Gastroesophageal sphincter (tissue), 4 donors: ENCODE measurements at regions not wholly inside any gene's neighbourhood (a gene's known extent, or its start where the extent isn't known, plus 50 kb on each side); places are given as distances from the start of the nearest gene placed in this dataset.
"Not testable (repeated sequence)": the region's sequence is repeated elsewhere in the genome, so short reads cannot be mapped to it uniquely, and the experiment has no call there.

ENCODE experiments used
- ATAC-seq: fragments of 150-250 bp; one replicate; pipeline ENCODE4 v1.9.1; 2016; ENCODE audit warnings: mild to moderate bottlenecking, moderate library complexity
- H3K27ac ChIP-seq, 4 donors: fragments of 200-600 bp; sonication (generic) in 3 of 4; 1 replicate in 3 of 4; 2 replicates in 1 of 4; pipeline ENCODE4 v1.5.1; 2016 to 2019
- H3K27me3 ChIP-seq: fragments of 200-600 bp; sonication (generic); one replicate; pipeline ENCODE4 v1.5.1; 2019
- H3K36me3 ChIP-seq, 2 donors: fragments of 200-600 bp; sonication (generic); one replicate each; pipeline ENCODE4 v1.5.1; 2019; ENCODE audit warnings: control low read depth in 1 of 2
- H3K4me1 ChIP-seq, 3 donors: fragments of 200-600 bp; sonication (generic); 1 replicate in 2 of 3; 2 replicates in 1 of 3; pipeline ENCODE4 v1.5.1; 2016 to 2019; ENCODE audit warnings: control low read depth in 2 of 3
- H3K4me3 ChIP-seq, 2 donors: fragments of 200-600 bp; sonication (generic); one replicate each; pipeline ENCODE4 v1.5.1; 2019; ENCODE audit warnings: mild to moderate bottlenecking in 1 of 2, moderate library complexity in 1 of 2
- H3K9me3 ChIP-seq, 3 donors: fragments of 200-600 bp; sonication (generic); one replicate each; pipeline ENCODE4 v1.5.1; 2017 to 2019; ENCODE audit warnings: control low read depth in 2 of 3
- EP300 ChIP-seq: sonication (generic); formaldehyde crosslinking; IDR thresholded peaks from one replicate; pipeline ENCODE4 v1.6.1; 2017; ENCODE audit warnings: antibody characterized with exemption, mild to moderate bottlenecking
- POLR2A ChIP-seq, 2 donors: fragments of 450-650 bp; IDR thresholded peaks; one replicate each; pipeline ENCODE4 v1.6.1; 2017; ENCODE audit warnings: antibody characterized with exemption in 2 of 2, mild to moderate bottlenecking in 2 of 2, moderate library complexity in 1 of 2
- POLR2AphosphoS5 ChIP-seq: sonication (generic); formaldehyde crosslinking; IDR thresholded peaks from one replicate; pipeline ENCODE4 v1.6.1; 2017; ENCODE audit warnings: antibody characterized with exemption
- WGBS, 2 donors: methylation state at CpG; one replicate each; pipeline ENCODE4 v1.1.5; 2018; ENCODE audit warnings: low coverage in 1 of 2; 5-methylcytosine and 5-hydroxymethylcytosine counted together
- TF ChIP-seq, protein P1 (sequence below), 4 experiments: fragments of 200-600 bp in 2 of 4; fragments of 450-650 bp in 2 of 4; sonication (generic) in 1 of 4; IDR thresholded peaks; one replicate each; pipeline ENCODE4 v1.5.1; 2017 to 2019; ENCODE audit warnings: antibody characterized with exemption in 4 of 4, mild to moderate bottlenecking in 2 of 4, moderate library complexity in 2 of 4

DNA sequence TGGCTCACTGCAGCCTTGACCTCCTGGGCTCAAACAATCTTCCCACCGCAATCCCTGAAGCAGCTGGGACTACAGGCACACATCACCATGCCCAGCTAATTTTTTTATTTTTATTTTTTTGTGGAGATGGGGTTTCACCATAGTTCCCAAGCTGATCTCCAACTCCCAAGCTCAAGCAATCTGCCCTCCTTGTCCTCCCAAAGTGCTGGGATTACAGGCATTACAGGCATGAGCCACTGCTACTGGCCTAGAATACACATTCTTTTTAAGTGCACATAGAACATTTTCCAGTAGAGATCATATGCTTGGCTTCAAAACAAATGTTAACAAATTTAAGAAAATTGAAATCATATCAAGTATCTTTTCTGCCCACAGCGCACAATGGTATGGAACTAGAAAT, 176.8 kb upstream of the MARCKS start:
- H3K27me3 ChIP-seq, result no peaks in the 10 kb centered on the region
- H3K27ac ChIP-seq, result no peak overlapping the region
- H3K4me1 ChIP-seq, result peaks cover 0 to 4% (median 0%) of the 10 kb centered on the region in 3 donors
- no peak overlapping the region for H3K4me3 ChIP-seq
- 83 to 100% methylated on average over 1 to 2 of the region's 2 CpGs for WGBS, 2 donors
- no peaks in the 10 kb centered on the region for H3K9me3 ChIP-seq
- no peak for ATAC-seq
- no peak for TF ChIP-seq POLR2A (IDR thresholded peaks at IDR 0.05)
- no peaks in the 10 kb centered on the region for H3K36me3 ChIP-seq

DNA sequence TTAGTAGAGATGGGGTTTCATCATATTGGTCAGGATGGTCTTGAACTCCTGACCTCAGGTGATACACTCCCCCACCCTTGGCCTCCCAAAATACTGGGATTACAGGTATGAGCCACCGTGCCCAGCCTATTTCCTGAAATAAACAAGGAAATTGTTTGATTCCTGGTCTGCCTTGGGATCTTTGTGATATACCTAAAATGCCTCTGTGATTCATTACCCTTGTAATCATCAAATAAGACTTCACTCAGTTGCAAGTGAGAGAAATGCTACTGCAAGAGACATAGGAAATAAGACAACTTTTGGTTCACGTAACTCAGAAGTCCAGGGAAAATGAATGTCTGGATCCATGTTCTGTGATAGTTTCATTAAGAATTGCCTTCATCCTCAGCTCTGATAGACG, 173.2 kb upstream of the MARCKS start:
- Histone ChIP-seq H3K36me3 (no peaks in the 10 kb centered on the region), H3K9me3 (no peaks in the 10 kb centered on the region), H3K4me1 (no peaks in the 10 kb centered on the region), H3K27ac (no peak overlapping the region), H3K4me3 (no peak overlapping the region), H3K27me3 (no peaks in the 10 kb centered on the region)
- WGBS, 2 donors, result 93 to 100% methylated on average over 1 to 3 of the region's 3 CpGs
- no peak for ATAC-seq
- TF ChIP-seq POLR2AphosphoS5 (no peak), EP300 (no peak), POLR2A (IDR thresholded peaks at IDR 0.05) (no peak)
- TF ChIP-seq, protein P1, sequence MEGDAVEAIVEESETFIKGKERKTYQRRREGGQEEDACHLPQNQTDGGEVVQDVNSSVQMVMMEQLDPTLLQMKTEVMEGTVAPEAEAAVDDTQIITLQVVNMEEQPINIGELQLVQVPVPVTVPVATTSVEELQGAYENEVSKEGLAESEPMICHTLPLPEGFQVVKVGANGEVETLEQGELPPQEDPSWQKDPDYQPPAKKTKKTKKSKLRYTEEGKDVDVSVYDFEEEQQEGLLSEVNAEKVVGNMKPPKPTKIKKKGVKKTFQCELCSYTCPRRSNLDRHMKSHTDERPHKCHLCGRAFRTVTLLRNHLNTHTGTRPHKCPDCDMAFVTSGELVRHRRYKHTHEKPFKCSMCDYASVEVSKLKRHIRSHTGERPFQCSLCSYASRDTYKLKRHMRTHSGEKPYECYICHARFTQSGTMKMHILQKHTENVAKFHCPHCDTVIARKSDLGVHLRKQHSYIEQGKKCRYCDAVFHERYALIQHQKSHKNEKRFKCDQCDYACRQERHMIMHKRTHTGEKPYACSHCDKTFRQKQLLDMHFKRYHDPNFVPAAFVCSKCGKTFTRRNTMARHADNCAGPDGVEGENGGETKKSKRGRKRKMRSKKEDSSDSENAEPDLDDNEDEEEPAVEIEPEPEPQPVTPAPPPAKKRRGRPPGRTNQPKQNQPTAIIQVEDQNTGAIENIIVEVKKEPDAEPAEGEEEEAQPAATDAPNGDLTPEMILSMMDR (IDR thresholded peaks at IDR 0.05), result no peak

DNA sequence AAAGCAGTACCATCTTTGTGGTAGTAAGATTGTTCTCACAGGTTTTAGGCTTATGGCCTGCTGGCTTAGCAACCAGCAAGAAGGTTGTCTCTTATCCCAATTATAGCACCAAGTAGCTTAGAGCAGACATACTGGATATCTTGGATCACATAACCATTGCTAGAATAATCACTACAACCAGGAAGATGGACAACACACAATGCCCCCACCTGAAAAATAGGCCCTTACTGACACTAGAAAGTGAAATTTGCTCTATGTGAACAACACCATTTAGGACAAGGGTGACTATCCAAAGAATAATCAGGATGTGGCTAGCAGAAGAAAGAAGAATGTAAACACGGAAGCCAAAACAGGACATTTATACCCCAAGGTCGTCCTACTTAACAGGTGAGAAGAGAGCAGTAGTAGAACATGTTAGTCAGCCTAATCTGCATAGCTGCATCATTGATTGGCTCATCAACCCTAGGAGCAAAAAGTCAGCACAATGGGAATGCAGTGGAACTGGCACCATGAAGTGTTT, 172.7 kb upstream of the MARCKS start:
- Histone ChIP-seq H3K9me3 (no peaks in the 10 kb centered on the region), H3K36me3 (no peaks in the 10 kb centered on the region), H3K27ac (no peak overlapping the region), H3K4me3 (no peak overlapping the region), H3K27me3 (no peaks in the 10 kb centered on the region), H3K4me1 (no peaks in the 10 kb centered on the region)
- WGBS, 2 donors, result 50 to 87% methylated on average over 1 to 2 of the region's 2 CpGs
- ATAC-seq, result no peak
- TF ChIP-seq POLR2A (IDR thresholded peaks at IDR 0.05) (no peak), EP300 (no peak), POLR2AphosphoS5 (no peak)
- TF ChIP-seq, protein P1 (IDR thresholded peaks at IDR 0.05), result no peak

DNA sequence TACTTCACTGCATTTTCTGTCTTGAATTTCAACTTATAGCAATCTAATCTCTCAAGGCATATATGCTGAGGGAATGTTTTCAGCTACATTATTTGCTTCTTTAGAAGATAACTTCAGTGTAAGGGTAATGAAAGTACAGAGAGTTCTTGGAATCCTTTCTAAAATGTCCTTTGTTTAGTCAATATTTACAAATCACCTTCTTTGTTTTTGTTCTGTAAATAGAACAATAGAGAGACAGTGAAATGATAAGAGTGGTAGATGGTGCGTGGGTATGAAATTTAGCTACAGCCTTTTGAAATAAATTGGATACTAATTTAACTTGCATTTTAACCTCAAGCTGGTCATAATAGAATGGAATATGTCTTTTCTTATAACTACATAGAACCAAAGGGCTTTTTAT, 171.1 kb upstream of the MARCKS start:
- Histone ChIP-seq H3K27ac (no peak overlapping the region), H3K27me3 (no peaks in the 10 kb centered on the region), H3K4me3 (no peak overlapping the region), H3K36me3 (no peaks in the 10 kb centered on the region), H3K9me3 (no peaks in the 10 kb centered on the region), H3K4me1 (peaks cover 0 to 6% (median 0%) of the 10 kb centered on the region in 3 donors)
- ATAC-seq, result no peak
- TF ChIP-seq EP300, result no peak
- no peak for TF ChIP-seq POLR2AphosphoS5
- TF ChIP-seq, protein P1 (IDR thresholded peaks at IDR 0.05), result no peak
- no peak for TF ChIP-seq POLR2A (IDR thresholded peaks at IDR 0.05)
- 80 to 100% methylated on average over 1 of the region's 1 CpG for WGBS, 2 donors

DNA sequence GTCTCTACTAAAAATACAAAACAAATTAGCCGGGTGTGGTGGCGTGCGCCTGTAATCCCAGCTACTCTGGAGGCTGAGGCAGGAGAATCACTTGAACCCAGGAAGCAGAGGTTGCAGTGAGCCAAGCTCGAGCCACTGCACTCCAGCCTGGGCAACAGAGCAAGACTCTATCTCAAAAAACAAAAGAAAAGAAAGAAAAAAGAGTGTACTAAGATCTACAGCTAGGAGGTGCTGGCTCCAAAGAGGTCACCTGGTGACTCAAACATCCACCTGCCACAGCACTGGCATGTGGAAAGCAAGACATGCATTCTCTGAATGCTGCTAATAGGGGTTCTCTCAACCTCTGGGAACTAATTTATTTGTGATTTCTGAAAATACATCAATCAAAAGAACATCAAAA, 167.5 kb upstream of the MARCKS start:
- not testable (repeated sequence) for H3K4me1 ChIP-seq, H3K9me3 ChIP-seq, ATAC-seq, H3K36me3 ChIP-seq, H3K4me3 ChIP-seq, H3K27ac ChIP-seq, H3K27me3 ChIP-seq
- WGBS, 2 donors, result 92% methylated on average over 2 of the region's 4 CpGs; no CpG with 5 or more reads in 1 of the 2 donors

DNA sequence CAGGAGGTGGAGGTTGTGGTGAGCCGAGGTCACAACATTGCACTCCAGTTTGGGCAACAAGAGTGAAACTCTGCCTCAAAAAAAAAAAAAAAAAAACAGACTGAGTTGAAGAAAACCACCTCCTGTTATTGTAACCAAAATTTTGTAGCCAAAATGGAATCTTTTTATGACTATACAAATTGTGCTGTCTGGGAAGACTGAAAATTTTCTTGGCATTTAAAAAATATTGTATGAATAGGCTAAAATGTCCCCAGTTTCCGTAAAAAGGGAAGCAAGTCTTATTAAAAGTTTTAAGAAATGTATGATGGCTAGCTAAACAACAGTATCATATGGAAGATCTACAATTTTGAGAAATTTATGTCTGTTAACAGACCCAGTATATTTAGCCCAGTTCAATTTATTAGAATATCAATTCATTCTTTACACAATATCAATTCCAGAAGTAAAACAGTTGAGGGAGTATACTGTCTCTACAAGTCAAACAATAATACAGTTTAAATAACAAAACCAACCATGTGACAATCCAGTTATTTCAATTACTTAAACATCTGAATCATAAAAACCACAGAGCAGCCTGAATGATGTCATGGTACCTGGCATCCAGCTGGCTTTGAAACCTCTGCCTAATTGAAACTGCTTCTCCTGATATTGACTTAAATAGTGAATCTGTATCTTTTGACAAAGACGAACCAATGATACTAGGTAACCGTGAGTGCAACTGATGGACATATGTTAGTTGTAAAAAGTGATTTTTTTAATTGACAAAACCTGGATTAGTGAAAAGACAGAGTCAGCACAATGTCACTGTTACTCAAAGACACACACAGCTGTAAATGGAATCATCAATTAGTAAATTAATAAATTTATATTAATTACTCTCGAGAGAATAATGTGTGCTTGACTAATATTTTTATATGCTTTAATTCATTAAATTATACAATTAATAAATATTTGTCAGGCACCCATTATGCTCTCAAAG, 166.6 kb upstream of the MARCKS start:
- Histone ChIP-seq H3K36me3 (no peaks in the 10 kb centered on the region), H3K27ac (no peak overlapping the region), H3K4me1 (peaks cover 0 to 6% (median 0%) of the 10 kb centered on the region in 3 donors), H3K9me3 (no peaks in the 10 kb centered on the region), H3K27me3 (no peaks in the 10 kb centered on the region), H3K4me3 (no peak overlapping the region)
- TF ChIP-seq, protein P1 (IDR thresholded peaks at IDR 0.05), result no peak
- TF ChIP-seq POLR2A (IDR thresholded peaks at IDR 0.05), result no peak
- no peak for TF ChIP-seq EP300
- no peak for TF ChIP-seq POLR2AphosphoS5
- 85 to 92% methylated on average over 3 to 5 of the region's 5 CpGs for WGBS, 2 donors
- ATAC-seq, result no peak
